Skin of body (tissue), 1 donor: ENCODE measurements at regions not wholly inside any gene's neighbourhood (a gene's known extent, or its start where the extent isn't known, plus 50 kb on each side); places are given as distances from the start of the nearest gene placed in this dataset.
"Not testable (repeated sequence)": the region's sequence is repeated elsewhere in the genome, so short reads cannot be mapped to it uniquely, and the experiment has no call there.

Source experiments
- DNase-seq: peaks from one replicate; lab custom pipeline; 2025; lab: John Stamatoyannopoulos, UW

DNA sequence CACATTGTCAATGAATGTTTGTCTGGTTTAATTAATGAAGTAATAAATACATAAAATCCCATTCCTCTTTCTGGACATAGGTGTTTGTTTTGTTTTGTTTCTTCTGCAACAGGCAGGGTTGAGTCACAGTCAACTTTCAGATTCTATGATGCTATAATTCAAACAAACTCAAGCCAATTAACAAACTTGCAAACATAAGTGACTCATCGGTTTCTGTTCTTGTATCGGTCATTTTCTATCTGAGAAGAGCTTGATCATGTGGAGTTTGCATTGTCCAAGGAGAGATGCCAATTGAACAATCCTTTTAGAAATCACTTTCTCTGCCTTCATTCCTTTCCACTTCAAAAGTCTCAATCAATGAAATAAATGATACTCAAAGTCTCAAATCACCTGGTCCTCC is 294.2 kb upstream of the C16orf82 start:
- no peak for DNase-seq

DNA sequence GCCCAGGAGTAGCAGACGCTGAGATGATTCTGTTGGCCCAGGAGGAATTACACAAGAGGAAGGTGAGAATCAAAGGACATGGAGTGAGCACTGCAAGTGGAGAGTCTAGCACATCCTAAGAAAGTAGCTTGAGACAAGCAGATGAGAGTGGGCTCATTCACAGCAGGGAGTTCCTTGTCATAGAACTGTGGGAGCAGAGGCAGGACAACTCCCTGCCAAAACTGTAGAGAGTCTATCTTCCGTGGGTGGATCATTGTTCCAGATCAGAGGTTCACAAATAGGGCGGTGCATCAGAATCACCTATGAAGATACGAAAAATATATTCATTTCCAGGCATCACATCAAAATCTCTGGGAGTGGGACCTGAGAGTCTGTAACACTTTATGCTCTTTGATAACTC is 288.9 kb upstream of the C16orf82 start:
- DNase-seq: no peak

DNA sequence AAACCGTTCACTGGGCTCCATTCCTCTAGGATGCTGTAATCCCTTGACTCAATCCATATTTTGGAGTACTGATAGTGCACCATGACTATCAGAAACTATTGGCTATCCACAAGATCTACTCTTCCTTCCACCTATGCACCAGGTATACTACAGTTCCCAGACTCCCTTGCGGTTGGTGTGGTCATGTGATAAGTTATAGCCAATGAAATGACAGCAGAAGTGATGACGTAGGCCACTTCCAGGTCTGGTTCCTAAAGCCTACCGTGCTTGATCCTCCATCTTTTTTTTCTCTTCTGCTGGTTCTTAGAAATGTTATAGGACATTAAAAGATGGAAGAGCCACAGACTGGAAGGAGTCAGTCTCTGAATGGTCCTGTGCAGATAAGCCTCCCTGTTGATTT is 278.8 kb upstream of the C16orf82 start:
- DNase-seq: no peak

DNA sequence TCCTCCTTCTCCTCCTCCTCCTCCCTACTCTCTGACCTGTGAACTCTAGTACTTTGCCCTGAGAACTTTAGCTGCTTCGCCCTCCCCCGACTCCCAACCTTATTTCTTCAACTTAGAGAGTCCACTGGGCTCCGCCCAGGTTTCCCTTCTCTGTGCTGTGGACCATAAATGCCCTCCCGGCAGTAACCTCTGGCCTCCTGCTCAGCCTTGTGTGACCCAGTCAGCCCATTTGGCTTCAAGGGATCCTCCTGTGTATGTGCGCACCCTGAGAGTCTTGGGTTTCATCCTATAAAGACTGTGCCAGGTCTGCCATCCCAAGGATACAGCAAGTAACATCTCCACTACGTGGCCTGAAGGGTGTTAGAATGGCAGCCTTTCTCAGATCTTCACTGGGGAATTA is 275.6 kb upstream of the C16orf82 start:
- DNase-seq: no peak

DNA sequence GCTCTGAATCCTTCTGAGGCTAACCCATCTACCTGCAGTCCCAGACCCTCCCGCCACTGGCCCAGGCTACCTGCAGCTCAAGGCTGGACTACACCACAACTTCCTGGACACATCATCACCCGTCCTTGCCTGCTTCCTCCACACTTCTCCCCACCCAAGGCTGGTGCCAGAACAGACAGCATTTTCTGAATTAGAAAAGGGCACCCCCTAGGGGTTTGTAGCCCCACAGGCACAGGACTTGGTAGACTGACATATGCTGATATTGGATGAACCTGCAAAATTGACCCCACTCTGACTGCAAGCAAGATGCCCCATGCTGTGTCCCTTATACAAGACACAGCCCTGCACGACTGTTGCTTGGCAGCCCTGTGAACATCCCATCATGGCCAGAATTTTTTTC is 271.5 kb upstream of the C16orf82 start:
- DNase-seq: no peak

DNA sequence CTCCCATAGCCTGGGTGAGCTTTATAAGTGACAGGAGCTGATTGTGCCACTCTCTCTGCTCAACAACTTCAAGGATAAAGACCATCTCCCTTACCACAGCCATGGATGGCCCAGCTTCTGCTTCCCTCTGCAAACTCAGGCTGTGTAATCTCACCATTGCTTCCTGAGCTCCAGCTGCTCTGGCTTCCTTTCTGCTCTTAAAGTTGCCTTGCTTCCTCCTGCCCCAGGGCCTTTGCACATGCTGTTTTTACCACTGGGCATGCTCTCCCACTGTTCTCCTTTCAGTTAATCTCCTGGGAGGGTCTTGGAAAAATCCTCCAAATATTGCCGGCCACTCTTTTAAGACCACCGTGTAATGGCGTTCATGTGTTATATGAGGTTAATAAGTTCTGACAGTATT is 265.1 kb upstream of the C16orf82 start:
- DNase-seq: no peak

DNA sequence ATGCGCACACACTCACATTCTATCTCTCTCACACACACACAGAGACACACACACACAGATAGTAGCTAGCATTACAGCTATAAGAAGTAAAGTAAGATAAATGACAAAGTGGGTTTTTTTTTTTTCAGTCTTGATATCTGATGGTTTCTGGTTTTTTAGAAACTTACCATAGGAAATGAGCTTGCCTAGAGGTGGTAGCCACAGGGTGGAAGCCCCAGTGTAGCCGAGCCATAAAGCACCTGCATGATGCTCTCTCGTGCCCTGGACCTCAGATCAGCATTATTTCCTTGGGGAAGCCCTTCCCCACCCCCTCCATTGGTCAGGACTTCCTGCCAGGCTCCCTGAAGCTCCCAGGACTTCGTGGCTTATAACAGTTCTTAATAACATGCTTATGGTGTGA is 264.3 kb upstream of the C16orf82 start:
- no peak for DNase-seq

DNA sequence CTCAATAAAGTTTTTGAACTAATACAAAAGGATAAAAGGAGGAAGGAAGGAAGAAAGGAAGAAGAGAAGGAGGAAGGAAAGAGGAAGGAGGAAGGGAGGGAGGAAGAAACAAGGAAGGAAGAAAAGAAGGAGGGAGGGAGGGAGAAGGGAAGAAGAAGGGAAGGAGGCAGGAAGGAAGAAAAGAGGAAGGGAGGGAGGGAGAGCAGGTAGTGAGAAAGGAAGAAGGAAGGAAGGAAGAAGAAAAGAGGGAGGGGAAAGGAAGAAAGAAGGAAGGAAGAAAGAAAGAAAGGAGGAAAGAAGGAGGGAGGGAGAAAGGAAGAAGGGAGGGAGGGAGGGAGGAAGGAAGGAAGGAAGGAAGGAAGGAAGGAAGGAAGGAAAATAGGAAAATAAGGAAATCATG is 263.8 kb upstream of the C16orf82 start:
- DNase-seq: no peak

DNA sequence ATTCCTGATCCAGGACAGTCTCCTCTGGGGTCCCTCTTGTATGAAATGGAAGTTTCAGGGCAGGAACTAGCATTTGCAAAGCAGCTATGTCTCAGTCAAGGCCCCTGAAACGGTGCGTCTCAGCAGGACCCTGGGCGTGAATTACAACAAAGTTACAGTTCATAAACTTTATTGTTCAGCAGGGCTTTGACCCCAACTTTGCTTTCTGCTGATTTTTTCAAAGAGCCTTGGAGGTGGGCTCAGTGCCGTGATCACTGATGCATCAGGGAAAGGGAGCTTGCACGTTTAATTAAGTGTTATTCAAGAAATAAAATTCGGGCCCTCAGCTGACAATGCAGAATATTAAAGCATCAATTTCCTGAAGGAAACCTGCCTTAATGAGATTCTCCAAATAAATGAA is 260.1 kb upstream of the C16orf82 start:
- DNase-seq: no peak

DNA sequence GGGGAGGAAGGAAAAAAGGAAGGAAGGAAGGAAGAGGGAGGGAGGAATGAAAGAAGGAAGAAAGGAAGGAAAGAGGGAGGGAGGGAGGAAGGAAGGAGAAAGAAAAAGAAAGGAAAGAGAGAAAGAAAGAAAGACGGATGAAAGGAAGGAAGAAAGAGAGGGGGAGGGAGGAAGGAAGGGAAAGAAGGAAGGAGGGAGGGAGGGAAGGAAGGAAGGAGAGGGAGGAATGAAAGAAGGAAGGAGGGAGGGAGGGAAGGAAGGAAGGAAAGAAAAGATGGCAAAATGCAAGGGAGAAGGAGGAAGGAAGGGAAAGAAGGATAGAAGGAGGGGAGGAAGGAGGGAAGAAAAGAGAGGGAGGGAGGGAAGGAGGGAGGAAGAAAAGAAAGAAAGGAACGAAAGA is 257.3 kb upstream of the C16orf82 start:
- no peak for DNase-seq

DNA sequence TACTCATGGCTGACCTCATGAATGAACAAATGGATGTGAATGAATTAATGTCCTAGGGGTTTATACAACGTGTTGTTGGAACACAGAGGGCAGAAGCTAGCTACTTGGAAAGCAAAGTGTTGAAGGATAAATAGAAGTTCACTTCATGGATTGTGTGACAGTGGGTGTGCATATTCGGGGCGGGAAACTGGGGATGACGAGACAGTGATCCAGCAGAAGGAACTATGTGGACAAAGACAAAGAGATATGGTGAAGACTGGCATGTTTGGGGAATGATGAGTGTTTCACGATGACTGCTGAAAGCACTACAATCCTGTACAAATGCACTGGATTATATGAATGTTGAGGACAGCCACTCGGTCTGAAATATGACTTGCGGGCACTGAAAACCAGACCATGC is 250.5 kb upstream of the C16orf82 start:
- no peak for DNase-seq

DNA sequence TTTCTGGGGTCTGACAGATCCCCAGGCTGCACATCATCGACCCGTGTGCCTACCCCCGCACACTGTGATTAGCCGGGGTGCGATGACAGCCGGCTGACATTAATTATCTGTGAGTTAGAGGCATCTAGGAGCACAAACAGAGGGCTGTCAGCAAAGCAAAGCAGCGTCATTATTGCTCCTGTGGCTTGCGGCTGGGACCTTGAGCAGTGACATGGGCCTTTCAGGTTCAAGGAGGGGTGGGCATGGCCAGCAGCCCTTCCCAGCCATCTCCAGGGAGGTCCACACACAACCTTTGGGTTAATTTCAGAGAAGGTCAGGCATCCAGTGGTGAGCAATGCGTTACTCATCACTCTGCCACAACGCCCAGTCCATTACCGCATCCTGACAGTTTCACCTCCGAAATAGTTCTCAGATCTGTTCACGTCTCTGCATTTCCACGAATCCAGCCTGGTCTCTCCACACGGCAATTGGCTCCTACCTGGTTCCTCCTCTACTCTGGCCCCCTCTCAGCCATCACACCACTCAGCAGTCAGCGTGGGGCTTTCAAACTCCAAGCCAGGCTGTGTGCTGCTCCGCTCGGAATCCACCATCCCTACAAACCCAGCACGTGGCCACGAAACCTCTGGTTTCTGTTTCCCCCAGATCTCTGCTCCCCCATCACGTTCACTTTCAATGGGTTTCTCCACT is 249.7 kb upstream of the C16orf82 start:
- no peak for DNase-seq

DNA sequence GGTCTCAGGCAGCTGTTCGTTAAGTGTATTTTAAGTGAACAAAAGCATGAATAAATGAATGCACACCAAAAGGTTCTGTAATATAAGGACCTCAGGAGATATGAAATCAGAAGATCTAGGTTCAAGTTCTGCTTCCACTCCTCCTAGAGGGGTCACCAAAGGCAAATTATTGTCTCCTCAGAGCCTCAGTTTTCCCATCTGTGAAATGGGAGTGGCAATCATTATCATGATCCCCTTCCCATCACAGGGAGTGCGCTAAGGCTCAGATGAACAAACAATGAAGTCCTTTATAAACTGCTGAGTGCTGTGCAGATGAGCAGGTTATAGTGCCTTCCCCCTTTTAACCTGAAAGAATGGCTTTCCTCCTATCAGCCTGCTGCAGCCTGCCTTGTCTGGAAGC is 248.3 kb upstream of the C16orf82 start:
- DNase-seq: no peak

DNA sequence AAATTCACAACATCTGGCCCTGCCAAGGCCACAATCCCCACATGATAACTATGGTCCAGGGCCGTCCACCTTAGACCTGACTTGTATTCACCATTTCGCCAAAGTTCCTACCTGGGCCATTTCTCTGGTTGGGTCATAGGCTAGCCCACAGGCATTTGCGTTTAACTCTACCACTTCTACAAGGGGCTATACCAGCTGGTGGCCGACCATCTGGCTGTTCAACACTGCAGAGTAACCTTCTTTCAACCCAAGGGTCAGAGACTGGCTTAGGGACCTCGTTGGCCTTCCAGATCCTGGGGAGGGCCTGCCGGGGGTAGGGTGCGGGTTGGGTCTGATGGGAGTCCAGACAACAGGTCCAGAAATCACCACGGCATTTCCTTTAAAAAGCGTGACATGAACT is 242.3 kb upstream of the C16orf82 start:
- DNase-seq: no peak

DNA sequence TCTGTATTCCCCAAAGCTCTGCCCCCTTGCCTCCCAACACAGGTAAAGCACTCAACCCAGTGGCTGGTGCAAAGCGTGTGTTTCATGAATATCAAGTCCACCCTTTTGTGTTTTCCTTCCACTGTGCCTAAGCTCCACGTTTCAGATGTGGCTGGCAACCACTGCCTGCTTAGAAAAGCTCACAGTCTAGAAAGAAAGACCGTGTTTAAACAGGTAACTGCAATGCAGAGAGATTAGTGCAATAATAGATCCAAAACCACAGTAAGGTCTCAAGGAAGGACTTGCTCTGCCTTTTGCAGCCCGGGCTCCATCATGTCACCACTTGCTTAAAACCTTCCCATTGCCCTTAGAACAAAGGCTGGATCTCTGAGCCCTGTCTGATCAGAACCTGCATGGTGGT is 240.2 kb upstream of the C16orf82 start:
- DNase-seq: no peak

DNA sequence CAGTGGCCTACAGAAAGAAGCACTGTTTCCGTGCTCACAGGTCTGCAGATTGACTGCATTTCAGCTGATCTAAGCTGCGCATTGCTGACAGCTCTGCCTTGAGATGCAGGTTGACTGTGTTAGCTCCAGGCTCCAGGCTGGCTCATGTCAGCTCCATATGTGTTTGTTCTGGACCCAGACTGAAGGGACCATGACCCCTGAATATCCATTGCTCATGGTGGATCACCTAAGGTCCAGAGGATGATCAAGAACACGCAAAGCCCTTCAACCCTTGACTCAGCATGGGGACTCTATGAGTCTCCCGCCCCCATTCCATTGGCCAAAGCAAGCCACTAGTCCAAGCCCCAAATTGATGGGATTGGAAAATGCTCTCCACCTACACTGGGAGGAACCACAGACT is 239.3 kb upstream of the C16orf82 start:
- no peak for DNase-seq

DNA sequence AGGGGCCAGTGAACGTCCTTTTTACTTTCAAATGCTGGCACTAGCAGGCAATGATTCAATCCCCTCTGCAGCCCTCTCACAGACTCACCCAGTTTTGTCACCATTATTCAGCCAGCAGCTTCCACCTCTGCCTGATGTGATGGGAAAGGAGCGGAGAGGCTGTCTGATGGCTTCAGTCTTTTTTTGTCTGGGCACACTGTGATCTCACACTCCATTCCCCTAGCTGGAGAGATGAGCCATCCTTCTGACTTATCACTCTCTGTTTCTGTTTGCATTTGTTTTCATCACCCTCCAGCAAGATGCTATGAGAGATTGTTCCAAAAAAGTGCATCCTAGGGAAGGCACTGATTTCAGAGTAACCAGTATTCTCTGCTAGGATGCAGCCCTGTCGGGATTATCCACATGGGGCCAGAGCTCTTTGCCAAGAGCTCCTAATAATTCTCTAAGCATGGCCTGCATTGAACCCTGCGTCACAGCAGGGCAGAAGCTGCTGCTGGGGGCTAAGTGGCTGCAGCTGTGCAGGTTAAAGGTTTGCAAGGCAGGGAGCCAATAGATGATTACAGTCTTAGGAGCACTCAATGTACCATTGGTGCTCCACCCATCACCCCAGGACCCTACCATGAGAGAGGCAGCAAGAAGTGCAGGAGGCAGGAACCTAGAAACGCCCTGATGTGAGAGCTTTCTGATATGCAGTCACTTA is 236.1 kb upstream of the C16orf82 start:
- DNase-seq: no peak

DNA sequence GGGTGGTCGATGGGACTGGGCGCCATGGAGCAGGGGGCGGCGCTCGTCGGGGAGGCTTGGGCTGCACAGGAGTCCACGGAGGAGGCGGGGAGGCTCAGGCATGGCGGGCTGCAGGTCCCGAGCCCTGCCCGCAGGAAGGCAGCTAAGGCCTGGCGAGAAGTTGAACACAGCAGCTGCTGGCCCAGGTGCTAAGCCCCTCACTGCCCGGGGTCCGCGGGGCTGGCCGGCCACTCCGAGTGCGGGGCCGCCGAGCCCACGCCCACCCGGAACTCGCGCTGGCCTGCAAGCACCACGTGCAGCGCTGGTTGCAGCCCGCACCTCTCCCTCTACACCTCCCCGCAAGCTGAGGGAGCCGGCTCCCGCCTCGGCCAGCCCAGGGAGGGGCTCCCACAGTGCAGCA is 230.6 kb upstream of the C16orf82 start:
- DNase-seq: not testable (repeated sequence)

DNA sequence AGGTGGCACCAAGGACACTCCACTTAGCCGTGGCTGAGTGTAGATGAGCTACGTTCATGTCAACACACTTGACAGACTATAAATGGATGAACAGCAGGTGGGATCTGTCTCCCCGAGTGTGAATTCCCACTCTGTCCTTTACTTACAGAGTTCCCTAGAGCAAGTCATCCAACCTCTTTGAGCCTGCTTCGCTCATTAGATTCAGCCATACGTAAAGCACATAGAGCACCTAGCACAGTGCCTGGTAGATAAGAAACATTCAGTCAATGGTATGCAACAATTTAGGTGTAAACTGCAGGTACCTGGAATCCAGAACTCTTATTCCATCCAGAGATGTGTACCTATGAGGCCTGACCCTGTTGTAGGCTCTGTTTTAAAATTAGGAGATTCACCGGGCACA is 227.8 kb upstream of the C16orf82 start:
- no peak for DNase-seq

DNA sequence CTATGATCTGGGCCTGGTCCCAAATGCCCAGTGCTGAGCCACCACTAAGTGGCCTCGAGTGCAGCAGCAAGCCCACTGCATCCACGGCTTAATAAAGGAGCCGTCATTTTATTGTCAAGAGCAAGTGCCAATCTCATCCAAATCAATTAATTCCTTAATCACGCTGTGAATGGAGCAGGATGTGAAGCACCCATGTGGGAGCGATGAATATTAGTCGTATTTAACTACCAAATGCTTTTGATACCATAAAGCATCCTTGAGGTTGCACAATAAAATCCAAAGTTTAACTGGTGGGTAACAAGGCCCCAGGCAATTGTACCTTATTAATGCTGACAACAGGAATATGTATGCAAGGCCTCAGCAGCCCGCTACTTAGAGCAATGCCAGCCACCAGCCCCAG is 226.0 kb upstream of the C16orf82 start:
- DNase-seq: no peak

DNA sequence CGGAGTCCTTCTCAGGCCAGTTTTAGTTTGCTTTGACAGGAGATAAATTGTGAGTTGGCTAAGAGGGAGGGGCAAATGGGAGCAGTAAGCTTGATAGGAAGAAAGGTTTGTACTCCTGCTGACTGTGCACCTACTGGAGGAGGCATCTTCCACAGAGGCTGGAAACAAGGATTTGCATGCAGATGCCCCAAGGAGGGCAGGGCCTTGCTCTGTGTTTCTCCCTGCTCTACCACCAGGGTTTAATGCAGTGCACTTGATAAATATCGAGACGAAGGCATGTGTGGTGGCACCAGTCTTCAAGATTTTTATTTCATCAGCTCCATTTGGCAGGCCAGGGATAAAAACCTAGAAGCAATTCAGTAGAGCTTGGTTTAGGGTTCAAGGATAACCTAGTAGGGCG is 210.5 kb upstream of the C16orf82 start:
- no peak for DNase-seq

DNA sequence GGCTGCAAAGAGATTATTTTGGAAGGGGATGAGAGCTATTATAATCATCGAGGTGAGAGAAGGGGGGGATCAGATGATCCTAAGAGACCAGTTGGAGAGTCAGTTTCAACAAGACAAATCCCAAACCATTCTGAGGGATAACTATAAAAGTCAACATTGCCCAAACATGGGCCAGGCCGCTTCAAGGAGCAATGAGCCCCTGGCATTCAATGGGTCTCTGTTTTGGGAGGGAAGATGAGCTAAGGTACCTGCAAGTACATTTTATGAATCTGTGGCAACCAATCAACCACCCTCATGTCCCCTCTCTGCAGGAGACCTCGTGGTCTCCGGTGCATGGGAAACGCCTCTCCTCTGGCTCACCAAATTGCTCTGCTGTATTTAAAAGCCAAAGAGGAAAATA is 209.9 kb upstream of the C16orf82 start:
- DNase-seq: no peak

DNA sequence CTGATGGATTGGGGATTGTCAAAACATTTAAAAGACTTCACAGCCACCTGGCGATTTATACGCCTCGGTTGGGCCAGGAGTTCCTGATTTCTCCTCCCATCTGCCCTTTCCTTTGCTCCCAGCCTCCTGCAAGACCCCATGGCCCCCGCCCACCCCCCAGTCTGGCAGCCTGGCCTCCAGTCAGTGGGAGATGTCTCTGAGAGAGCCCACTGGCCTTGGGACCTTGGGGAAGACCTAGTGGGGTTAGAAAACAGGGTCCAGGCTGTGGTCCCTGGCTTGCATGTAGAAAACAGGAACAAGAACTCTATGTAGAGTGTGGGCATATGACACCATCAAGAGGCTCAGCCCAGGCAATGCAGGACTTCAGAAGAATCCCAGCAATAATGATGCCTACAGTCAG is 209.4 kb upstream of the C16orf82 start:
- DNase-seq: no peak

DNA sequence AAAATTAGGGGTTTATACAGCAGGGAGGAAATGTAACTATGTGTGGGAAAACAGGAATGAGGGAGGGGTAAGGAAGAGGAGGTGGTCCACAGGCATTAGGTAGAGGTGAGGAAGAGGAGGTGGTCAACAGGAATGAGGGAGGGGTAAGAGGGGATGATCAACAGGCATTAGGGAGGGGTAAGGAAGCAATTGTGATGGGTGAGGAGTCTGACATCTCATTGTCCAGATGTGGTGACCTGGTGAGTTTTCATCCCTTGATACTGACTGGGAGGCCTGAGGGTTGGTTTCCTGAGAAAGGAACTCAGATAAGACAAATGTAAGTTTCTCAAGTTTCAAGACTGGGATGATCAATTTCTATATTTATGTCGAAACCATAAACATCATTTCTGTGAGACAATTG is 206.2 kb upstream of the C16orf82 start:
- DNase-seq: no peak
